Right cardiac atrium (tissue), 5 donors: ENCODE measurements at regions not wholly inside any gene's neighbourhood (a gene's known extent, or its start where the extent isn't known, plus 50 kb on each side); places are given as distances from the start of the nearest gene placed in this dataset.
"Not testable (repeated sequence)": the region's sequence is repeated elsewhere in the genome, so short reads cannot be mapped to it uniquely, and the experiment has no call there.

Experiments
- ATAC-seq, 2 donors: fragments of 200-7000 bp; cut with Tn5 transposase; one replicate each; pipeline versions ENCODE4 v1.8.0 to v1.9.1; 2020; ENCODE audit warnings: moderate library complexity in 2 of 2, mild to moderate bottlenecking in 1 of 2
- DNase-seq, 3 donors: peaks; one replicate each; pipeline ENCODE4 v3.0.0-alpha.2; 2020
- H3K27ac ChIP-seq: one replicate; pipeline ENCODE4 v1.5.1; 2013; ENCODE audit warnings: mild to moderate bottlenecking, low read length, control low read depth, moderate library complexity
- H3K27me3 ChIP-seq: one replicate; pipeline ENCODE4 v1.6.1; 2013; ENCODE audit not compliant: control insufficient read depth, insufficient read depth
- H3K4me1 ChIP-seq: one replicate; pipeline ENCODE4 v1.6.1; 2013; ENCODE audit warnings: low read length; ENCODE audit not compliant: control insufficient read depth, insufficient read depth
- H3K4me3 ChIP-seq: one replicate; pipeline ENCODE4 v1.5.1; 2013; ENCODE audit warnings: low read length, control low read depth
- H3K9me3 ChIP-seq: one replicate; pipeline ENCODE4 v1.6.1; 2013; ENCODE audit warnings: low read length; ENCODE audit not compliant: control insufficient read depth
- WGBS: extraction: QIAGEN DNeasy Blood & Tissue Kit; methylation state at CpG from one replicate; pipeline ENCODE4 v1.1.7; 2013; 5-methylcytosine and 5-hydroxymethylcytosine counted together
- intact Hi-C, 4 donors: fragments of 100-400 bp; cut with DNase I; formaldehyde crosslinking; loops; one replicate each; pipeline versions ENCODE4 v1.11.0 to v1.14.0; 2022 to 2023
- donor health status: healthy with polysubstance abuse.
- donor health status: DM: no; HTN: yes; CAD: no.
- donor health status: DM: no; HTN: no; CAD: no.
- donor health status: DM: no; HTN: yes; CAD: no; lungs with severe emphysema.
- donor health status: DM: yes; HTN: yes; CAD: no.

DNA sequence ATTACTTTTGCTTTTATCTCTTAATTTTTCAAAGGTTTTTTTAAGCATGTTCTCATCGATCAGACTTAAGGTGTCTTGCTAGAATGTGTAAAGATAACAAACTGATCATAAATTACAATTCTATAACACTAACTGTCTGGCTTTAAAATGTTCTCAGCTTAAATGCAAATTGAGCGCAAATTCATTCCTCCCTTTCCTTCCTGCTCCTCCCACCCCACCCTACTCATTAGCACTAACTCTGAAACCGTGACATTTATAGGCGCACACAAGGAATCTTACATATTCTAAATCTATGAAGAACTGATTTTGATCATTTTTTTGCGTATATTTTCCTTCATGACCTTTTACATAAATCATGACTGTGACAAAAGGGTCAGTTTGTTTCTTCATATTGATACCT lies 590.0 kb upstream of the DIAPH2 start:
- no peaks in the 10 kb centered on the region for H3K4me1 ChIP-seq
- 80% methylated on average over 5 of the region's 5 CpGs for WGBS
- H3K9me3 ChIP-seq, result no peaks in the 10 kb centered on the region
- H3K27ac ChIP-seq, result no peak overlapping the region
- no peak for DNase-seq
- ATAC-seq, result no peak
- H3K27me3 ChIP-seq, result no peaks in the 10 kb centered on the region
- intact Hi-C loops, result no loop called here
- H3K4me3 ChIP-seq, result no peak overlapping the region

DNA sequence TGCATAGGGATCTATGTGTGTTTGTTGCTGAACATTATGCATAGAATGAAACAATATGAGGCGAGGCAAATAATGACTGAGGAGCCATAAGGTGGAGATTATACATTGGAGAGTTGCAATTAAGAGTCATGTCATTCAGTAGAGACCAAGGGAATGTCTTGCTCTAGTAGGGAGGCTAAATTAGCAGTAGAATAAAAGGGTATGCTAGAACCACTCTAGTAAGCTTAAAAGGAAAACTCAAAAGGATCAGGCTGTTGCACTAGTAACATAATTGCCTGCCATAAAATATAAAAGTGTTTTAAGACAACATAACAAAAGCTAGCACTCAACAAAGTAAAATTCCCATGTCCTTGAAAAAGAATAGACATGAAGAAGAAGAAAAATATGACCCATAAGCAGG lies 586.2 kb upstream of the DIAPH2 start:
- intact Hi-C loops, result no loop called here
- Histone ChIP-seq H3K9me3 (no peaks in the 10 kb centered on the region), H3K4me1 (no peaks in the 10 kb centered on the region), H3K27ac (no peak overlapping the region), H3K27me3 (no peaks in the 10 kb centered on the region), H3K4me3 (no peak overlapping the region)
- ATAC-seq (no peak), DNase-seq (no peak)
- WGBS, result 79% methylated on average over 1 of the region's 1 CpG

DNA sequence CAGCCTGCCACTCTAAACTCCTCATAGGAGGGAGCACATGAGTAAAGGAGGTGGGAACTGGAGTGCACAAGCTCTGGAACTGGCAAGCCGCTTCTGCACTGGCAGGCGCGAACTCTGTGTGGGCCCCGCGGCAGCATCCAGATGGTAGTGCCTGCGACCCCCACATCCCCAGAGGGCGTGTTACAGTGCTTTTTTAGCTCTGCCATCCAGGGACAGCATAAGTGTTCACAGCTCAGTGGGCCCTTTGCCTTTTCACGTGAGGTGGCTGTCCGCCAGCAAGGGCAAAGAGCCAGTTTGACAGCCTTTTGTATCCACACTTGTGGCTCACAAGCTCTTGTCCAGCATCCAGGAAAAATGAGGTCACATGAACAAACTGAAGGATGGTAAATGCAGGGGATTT lies 581.6 kb upstream of the DIAPH2 start:
- H3K4me1 ChIP-seq, result no peaks in the 10 kb centered on the region
- H3K27ac ChIP-seq, result no peak overlapping the region
- no peaks in the 10 kb centered on the region for H3K9me3 ChIP-seq
- DNase-seq, result peak in 2 of 3 donors; percentile 6 to 58
- H3K4me3 ChIP-seq, result no peak overlapping the region
- WGBS, result 83% methylated on average over 9 of the region's 9 CpGs
- intact Hi-C loops, result no loop called here
- ATAC-seq, result no peak
- no peaks in the 10 kb centered on the region for H3K27me3 ChIP-seq

DNA sequence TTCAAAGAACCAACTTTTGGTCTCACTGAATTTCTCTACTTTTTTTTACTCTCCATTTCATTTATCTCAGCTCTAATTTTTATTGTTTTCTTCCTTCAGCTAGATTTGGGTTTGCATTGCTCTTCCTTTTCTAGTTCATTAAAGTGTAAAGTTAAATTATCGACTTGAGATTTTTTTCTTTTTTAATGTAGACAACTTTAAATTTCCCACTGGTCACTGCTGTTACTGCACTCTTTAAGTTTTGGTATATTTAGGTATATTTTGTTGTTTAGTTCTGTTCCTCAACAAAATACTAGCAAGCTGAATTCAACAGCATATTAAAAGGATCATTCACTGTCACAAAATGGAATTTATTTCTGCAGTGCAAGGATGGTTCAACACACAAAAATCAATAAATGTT lies 572.0 kb upstream of the DIAPH2 start:
- H3K4me1 ChIP-seq, result no peaks in the 10 kb centered on the region
- H3K9me3 ChIP-seq, result no peaks in the 10 kb centered on the region
- intact Hi-C loops, result no loop called here
- no peaks in the 10 kb centered on the region for H3K27me3 ChIP-seq
- ATAC-seq (no peak), DNase-seq (no peak)
- H3K4me3 ChIP-seq, result no peak overlapping the region
- WGBS, result 95% methylated on average over 1 of the region's 1 CpG
- no peak overlapping the region for H3K27ac ChIP-seq

DNA sequence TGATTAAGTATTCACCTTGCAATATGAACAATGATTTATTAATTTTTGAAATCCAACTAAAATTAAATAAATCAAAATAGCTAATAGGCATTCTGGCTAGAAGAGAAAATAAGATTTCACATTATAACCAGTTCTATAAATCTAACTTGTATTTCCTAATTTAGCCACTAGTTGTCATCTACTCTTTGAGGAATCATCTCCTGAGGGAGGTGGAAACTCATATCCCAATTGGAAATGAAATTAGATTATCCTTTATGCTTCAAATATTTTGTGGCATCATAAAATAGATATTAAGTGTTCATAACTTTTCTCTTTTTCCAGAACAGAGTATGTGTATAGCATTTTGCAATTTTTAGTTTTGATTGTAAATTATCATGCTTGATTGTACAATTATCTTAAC lies 558.5 kb upstream of the DIAPH2 start:
- H3K9me3 ChIP-seq, result no peaks in the 10 kb centered on the region
- H3K4me1 ChIP-seq, result no peaks in the 10 kb centered on the region
- H3K4me3 ChIP-seq, result no peak overlapping the region
- H3K27ac ChIP-seq, result no peak overlapping the region
- ATAC-seq, result no peak
- H3K27me3 ChIP-seq, result no peaks in the 10 kb centered on the region
- intact Hi-C loops, result no loop called here
- DNase-seq, result no peak

DNA sequence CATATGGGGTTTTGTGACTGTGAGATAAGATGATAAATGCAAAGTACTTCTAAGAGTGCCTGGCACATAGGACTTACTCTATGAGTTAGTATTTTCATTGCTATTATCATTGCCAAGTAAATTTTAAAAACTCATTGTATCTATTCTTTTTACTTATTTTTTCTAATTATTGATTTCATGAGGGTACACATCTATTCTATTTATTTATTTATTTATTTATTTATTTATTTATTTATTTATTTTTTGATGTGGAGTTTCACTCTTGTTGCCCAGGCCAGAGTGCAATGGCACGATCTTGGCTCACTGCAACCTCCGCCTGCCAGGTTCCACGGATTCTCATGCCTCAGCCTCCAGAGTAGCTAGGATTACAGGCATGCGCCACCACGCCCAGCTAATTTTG lies 556.6 kb upstream of the DIAPH2 start:
- DNase-seq, intact Hi-C loops: not testable (repeated sequence)
- 97% methylated on average over 5 of the region's 5 CpGs for whole genome bisulfite sequencing

DNA sequence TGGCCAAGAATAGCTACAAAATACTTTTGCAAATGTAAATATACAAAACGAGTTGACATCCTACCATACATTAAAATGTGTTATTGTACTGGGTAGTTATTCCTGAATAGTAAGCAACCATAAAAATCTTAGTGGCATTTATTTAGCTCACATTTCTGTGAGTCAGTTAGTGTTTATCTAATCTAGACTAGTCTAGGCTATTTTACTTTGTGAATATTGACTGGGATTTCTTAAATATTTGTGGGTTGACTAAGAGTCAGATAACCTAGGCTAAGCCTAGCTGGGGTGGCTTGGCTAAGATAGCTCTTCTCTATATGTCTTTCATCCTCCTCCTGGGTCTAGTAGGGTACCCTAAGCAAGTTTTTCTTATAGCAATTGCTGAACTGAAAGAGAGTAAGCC lies 543.8 kb upstream of the DIAPH2 start:
- Histone ChIP-seq H3K4me1 (no peaks in the 10 kb centered on the region), H3K4me3 (no peak overlapping the region), H3K27me3 (no peaks in the 10 kb centered on the region), H3K9me3 (no peaks in the 10 kb centered on the region), H3K27ac (no peak overlapping the region)
- intact Hi-C loops, result no loop called here
- ATAC-seq, result no peak
- 38% methylated on average over 1 of the region's 1 CpG for WGBS
- DNase-seq, result no peak

More for the DNA sequence above, 556.6 kb upstream of the DIAPH2 start:
- not testable (repeated sequence) for H3K4me3 ChIP-seq, H3K27ac ChIP-seq, H3K4me1 ChIP-seq, ATAC-seq, H3K27me3 ChIP-seq, H3K9me3 ChIP-seq

DNA sequence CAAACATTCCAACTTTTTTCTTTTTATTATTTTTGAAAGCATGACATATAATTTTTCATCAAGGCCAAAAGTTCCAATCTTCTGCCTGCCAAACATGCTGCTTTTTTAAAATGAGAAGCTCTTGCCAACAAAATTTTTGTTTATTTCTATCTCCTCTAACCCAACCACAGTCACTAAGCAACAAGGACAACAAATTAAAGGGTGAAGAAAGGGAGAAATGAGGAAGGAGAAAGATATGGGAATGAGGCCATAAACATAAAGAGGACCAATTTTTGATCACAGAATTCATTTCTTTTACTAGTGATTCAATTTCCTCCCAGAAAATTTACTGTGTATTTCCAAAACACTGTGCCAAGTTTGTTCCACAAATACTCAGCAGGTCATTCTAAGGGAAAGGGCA lies 537.0 kb upstream of the DIAPH2 start:
- intact Hi-C loops, result no loop called here
- no peak overlapping the region for H3K27ac ChIP-seq
- DNase-seq (no peak), ATAC-seq (peak in 1 of 2 donors; percentile 64)
- H3K27me3 ChIP-seq, result no peaks in the 10 kb centered on the region
- H3K4me3 ChIP-seq, result no peak overlapping the region
- H3K4me1 ChIP-seq, result no peaks in the 10 kb centered on the region
- H3K9me3 ChIP-seq, result no peaks in the 10 kb centered on the region

DNA sequence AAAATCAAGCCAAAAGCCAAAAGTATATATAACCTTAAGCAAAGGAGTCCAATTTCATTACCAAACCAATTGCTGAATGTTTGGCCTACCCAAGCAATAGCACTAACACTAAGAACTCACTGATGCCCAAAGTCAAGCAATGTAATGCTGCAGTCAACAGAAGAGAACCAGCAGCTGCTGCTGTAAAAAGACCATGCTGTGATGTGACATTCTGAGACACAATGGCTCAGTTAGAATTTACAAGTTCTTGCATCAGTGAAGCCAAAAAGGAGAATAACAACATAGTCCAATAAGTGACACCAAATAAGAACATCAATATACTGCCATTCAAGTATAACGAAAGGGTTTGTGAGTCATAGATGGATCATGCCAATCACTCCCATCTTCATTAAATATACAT lies 514.0 kb upstream of the DIAPH2 start:
- intact Hi-C loops, result no loop called here
- Histone ChIP-seq H3K9me3 (no peaks in the 10 kb centered on the region), H3K4me1 (no peaks in the 10 kb centered on the region), H3K4me3 (no peak overlapping the region), H3K27ac (no peak overlapping the region), H3K27me3 (no peaks in the 10 kb centered on the region)
- ATAC-seq (no peak), DNase-seq (no peak)
- 86% methylated on average over 1 of the region's 1 CpG for WGBS

DNA sequence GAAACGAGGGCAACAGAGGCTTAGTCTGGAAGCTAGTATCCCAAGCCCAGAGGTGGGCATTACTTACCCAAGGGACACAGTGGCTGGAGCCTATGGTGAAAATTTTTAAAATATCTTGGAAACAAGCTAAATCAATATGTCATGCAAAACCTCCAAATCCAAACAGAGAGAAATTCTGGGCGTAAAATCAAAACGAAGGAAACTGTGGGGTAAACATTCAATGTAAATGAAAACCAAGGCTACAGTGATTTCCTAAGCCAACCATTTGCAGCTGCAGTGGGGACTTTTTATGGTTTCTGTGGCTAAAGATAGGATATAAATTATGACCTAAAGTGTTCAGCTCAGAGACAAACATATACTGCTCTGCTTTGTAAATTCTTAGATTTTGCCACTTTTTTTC lies 507.7 kb upstream of the DIAPH2 start:
- 76% methylated on average over 3 of the region's 3 CpGs for WGBS
- no peak overlapping the region for H3K4me3 ChIP-seq
- no peak for ATAC-seq
- no peak overlapping the region for H3K27ac ChIP-seq
- H3K4me1 ChIP-seq, result no peaks in the 10 kb centered on the region
- no peaks in the 10 kb centered on the region for H3K27me3 ChIP-seq
- H3K9me3 ChIP-seq, result no peaks in the 10 kb centered on the region
- no peak for DNase-seq
- intact Hi-C loops, result no loop called here

DNA sequence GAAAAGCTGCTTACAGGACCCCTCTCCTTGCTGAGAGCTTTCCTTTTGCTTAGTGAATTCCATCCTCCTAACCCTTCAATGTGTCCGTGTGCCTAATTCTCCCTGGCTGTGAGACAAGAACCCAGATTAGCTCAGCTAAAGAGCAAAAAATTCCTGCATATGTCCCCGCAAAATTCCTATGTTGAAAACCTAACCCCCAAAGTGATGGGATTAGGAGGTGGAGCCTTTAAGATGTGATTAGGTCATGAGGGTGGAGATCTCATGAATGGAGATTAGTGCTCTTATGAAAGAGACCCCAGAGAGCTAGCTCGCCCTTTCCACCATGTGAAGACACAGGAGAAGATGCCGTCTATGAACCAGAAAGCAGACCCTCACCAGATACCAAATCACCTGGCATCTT lies 503.0 kb upstream of the DIAPH2 start:
- Histone ChIP-seq H3K4me1 (no peaks in the 10 kb centered on the region), H3K27me3 (no peaks in the 10 kb centered on the region), H3K9me3 (no peaks in the 10 kb centered on the region), H3K27ac (no peak overlapping the region), H3K4me3 (no peak overlapping the region)
- intact Hi-C loops, result no loop called here
- DNase-seq (no peak), ATAC-seq (no peak)
- 82% methylated on average over 4 of the region's 4 CpGs for WGBS

DNA sequence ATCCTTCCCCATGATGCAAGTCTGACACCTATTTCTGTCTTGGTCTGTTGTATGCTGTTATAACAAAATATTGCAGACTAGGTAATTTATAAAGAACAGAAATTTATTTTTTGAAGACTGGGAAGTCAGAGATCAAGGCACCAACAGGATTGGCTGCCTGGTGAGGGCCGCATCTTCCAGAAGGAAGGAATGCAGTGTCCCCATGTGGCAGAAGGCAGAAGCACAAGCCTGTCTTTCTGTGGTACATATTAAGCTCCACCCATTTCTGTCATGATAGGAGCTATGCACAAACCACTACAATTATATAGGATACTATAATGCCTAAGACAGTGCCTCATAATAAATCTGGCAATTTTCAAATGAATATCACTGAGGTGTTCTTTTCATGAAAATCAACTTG lies 502.3 kb upstream of the DIAPH2 start:
- ATAC-seq (no peak), DNase-seq (peak in 2 of 3 donors; percentile 11 to 49)
- 71% methylated on average over 1 of the region's 1 CpG for WGBS
- intact Hi-C loops, result no loop called here
- Histone ChIP-seq H3K27me3 (no peaks in the 10 kb centered on the region), H3K9me3 (no peaks in the 10 kb centered on the region), H3K27ac (no peak overlapping the region), H3K4me1 (no peaks in the 10 kb centered on the region), H3K4me3 (no peak overlapping the region)
